ENCODE measurements at regions not wholly inside any gene's neighbourhood (a gene's known extent, or its start where the extent isn't known, plus 50 kb on each side); places are given as distances from the start of the nearest gene placed in this dataset.
A peak's percentile ranks its signal among the peaks of the same experiment; 100 is the strongest.

DNA sequence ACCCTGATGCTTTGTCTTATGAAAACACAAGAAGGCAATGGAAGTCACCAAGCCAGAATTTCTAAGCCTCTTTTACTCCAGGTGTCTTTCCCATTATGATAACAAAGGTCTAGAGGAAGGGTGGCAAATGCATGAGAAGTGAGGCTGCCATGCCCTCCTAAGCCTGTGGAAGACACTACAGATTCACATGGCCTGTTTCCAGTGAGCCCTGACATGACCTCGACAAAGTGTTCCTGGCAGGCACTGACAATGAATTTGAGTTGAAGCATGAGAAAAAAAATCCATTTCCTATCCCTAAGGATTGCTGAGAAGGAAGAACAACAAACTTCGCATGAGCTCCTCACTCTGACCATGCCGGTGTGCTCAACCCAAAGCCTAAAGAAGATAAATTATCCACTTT, 268.0 kb downstream of the HTR7 start:
- Histone ChIP-seq H3K79me2 (ENCODE audit: control insufficient read depth, insufficient read depth, low read length) (no peaks in the 10 kb centered on the region), H2AFZ (ENCODE audit: low read length) (no peak overlapping the region), H3K27ac (ENCODE audit: insufficient read depth, low read length) (no peak overlapping the region), H3K36me3 (ENCODE audit: control insufficient read depth, insufficient read depth, low read length) (no peaks in the 10 kb centered on the region), H3K27me3 (ENCODE audit: control insufficient read depth, insufficient read depth, low read length) (no peaks in the 10 kb centered on the region), H3K4me1 (ENCODE audit: control insufficient read depth, extremely low read depth, insufficient read depth, low read length) (peaks cover 2% of the 10 kb centered on the region), H3K9me3 (ENCODE audit: control insufficient read depth, insufficient read depth, low read depth, low read length) (no peaks in the 10 kb centered on the region), H3K4me2 (ENCODE audit: extremely low read depth, insufficient read depth, low read length) (no peak overlapping the region), H3K4me3 (replicated peaks in 1 of 4; ENCODE audit: control extremely low read depth in 1 of 4, insufficient read depth in 1 of 4, low read depth in 3 of 4, low read length in 4 of 4) (no peak overlapping the region), H4K20me1 (ENCODE audit: control insufficient read depth, extremely low read depth, insufficient read depth, low read length) (no peaks in the 10 kb centered on the region), H3K9ac (ENCODE audit: insufficient read depth, low read length) (no peak overlapping the region)
- no peak for DNase-seq (ENCODE audit: low read depth in 2 of 2)
- no peak for TF ChIP-seq CTCF (conservative IDR thresholded peaks at IDR 0.05 in 1 of 2, IDR thresholded peaks at IDR 0.05 in 1 of 2; ENCODE audit: low read depth in 1 of 2, low read length in 2 of 2)
- no peak for TF ChIP-seq EZH2 (IDR thresholded peaks at IDR 0.05; ENCODE audit: low read length, missing control alignments)

DNA sequence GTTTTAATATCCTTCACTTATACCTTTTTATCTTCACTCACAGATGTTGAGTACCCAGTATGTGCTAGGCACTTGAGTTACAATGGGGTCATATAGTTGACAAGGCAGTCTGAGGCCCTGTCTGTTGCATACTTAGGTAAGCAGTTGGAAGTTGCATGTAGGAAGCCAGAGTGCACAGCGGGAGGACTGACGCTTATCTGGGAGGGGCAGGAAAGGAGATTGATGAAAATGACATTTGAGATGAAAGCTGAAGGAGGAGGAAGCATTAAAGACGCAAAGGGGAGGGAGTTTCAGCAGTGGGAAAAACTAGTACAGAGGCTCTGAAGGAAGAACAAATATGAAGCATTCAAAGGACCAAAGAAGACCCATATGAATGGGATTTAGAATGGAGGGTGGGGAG, 266.2 kb downstream of the HTR7 start:
- Histone ChIP-seq H3K9ac (ENCODE audit: insufficient read depth, low read length) (no peak overlapping the region), H3K9me3 (ENCODE audit: control insufficient read depth, insufficient read depth, low read depth, low read length) (no peaks in the 10 kb centered on the region), H3K4me1 (ENCODE audit: control insufficient read depth, extremely low read depth, insufficient read depth, low read length) (peaks cover 2% of the 10 kb centered on the region), H3K36me3 (ENCODE audit: control insufficient read depth, insufficient read depth, low read length) (no peaks in the 10 kb centered on the region), H4K20me1 (ENCODE audit: control insufficient read depth, extremely low read depth, insufficient read depth, low read length) (no peaks in the 10 kb centered on the region), H3K4me3 (replicated peaks in 1 of 4; ENCODE audit: control extremely low read depth in 1 of 4, insufficient read depth in 1 of 4, low read depth in 3 of 4, low read length in 4 of 4) (no peak overlapping the region), H3K27ac (ENCODE audit: insufficient read depth, low read length) (no peak overlapping the region), H3K27me3 (ENCODE audit: control insufficient read depth, insufficient read depth, low read length) (no peaks in the 10 kb centered on the region), H2AFZ (ENCODE audit: low read length) (no peak overlapping the region), H3K4me2 (ENCODE audit: extremely low read depth, insufficient read depth, low read length) (no peak overlapping the region), H3K79me2 (ENCODE audit: control insufficient read depth, insufficient read depth, low read length) (no peaks in the 10 kb centered on the region)
- no peak for DNase-seq (ENCODE audit: low read depth in 2 of 2)
- TF ChIP-seq CTCF (conservative IDR thresholded peaks at IDR 0.05 in 1 of 2, IDR thresholded peaks at IDR 0.05 in 1 of 2; ENCODE audit: low read depth in 1 of 2, low read length in 2 of 2) (no peak), EZH2 (IDR thresholded peaks at IDR 0.05; ENCODE audit: low read length, missing control alignments) (no peak)

- Histone ChIP-seq H3K36me3 (ENCODE audit: control insufficient read depth, insufficient read depth, low read length) (no peaks in the 10 kb centered on the region), H3K4me1 (ENCODE audit: control insufficient read depth, extremely low read depth, insufficient read depth, low read length) (peaks cover 2% of the 10 kb centered on the region), H3K9me3 (ENCODE audit: control insufficient read depth, insufficient read depth, low read depth, low read length) (no peaks in the 10 kb centered on the region), H3K4me2 (ENCODE audit: extremely low read depth, insufficient read depth, low read length) (no peak overlapping the region), H3K79me2 (ENCODE audit: control insufficient read depth, insufficient read depth, low read length) (no peaks in the 10 kb centered on the region), H3K27me3 (ENCODE audit: control insufficient read depth, insufficient read depth, low read length) (no peaks in the 10 kb centered on the region), H3K9ac (ENCODE audit: insufficient read depth, low read length) (no peak overlapping the region), H3K27ac (ENCODE audit: insufficient read depth, low read length) (no peak overlapping the region), H3K4me3 (replicated peaks in 1 of 4; ENCODE audit: control extremely low read depth in 1 of 4, insufficient read depth in 1 of 4, low read depth in 3 of 4, low read length in 4 of 4) (no peak overlapping the region), H2AFZ (ENCODE audit: low read length) (no peak overlapping the region), H4K20me1 (ENCODE audit: control insufficient read depth, extremely low read depth, insufficient read depth, low read length) (no peaks in the 10 kb centered on the region)
- peak; percentile 75 to 85 for DNase-seq (ENCODE audit: low read depth in 2 of 2)
- TF ChIP-seq CTCF (conservative IDR thresholded peaks at IDR 0.05 in 1 of 2, IDR thresholded peaks at IDR 0.05 in 1 of 2; ENCODE audit: low read depth in 1 of 2, low read length in 2 of 2), result peak; percentile 79 to 86
- no peak for TF ChIP-seq EZH2 (IDR thresholded peaks at IDR 0.05; ENCODE audit: low read length, missing control alignments)
Measured at GRCh38 chr10:90592638-90593302, 265.1 kb downstream of the HTR7 start.

All from fibroblast of lung (primary cell).